ENCODE measurements at regions not wholly inside any gene's neighbourhood (a gene's known extent, or its start where the extent isn't known, plus 50 kb on each side); places are given as distances from the start of the nearest gene placed in this dataset.

- no peaks in the 10 kb centered on the region for H3K4me1 ChIP-seq
- no peak overlapping the region for H3K4me3 ChIP-seq
- H3K9me3 ChIP-seq = no peaks in the 10 kb centered on the region
- no peaks in the 10 kb centered on the region for H3K27me3 ChIP-seq
- H3K36me3 ChIP-seq = no peaks in the 10 kb centered on the region
- DNase-seq (ENCODE audit: low spot score in 2 of 2) = no peak
- TF ChIP-seq CTCF (IDR thresholded peaks at IDR 0.05) = no peak
- intact Hi-C loops (cut with DNase I) = no loop called here
- no peak overlapping the region for H3K27ac ChIP-seq
Observed at GRCh38 chr1:30037251-30038118, 685.9 kb downstream of the MATN1 start.

- DNase-seq (ENCODE audit: low spot score in 2 of 2) = no peak
- no peak overlapping the region for H3K27ac ChIP-seq
- H3K4me3 ChIP-seq = no peak overlapping the region
- no peaks in the 10 kb centered on the region for H3K27me3 ChIP-seq
- no peaks in the 10 kb centered on the region for H3K36me3 ChIP-seq
- intact Hi-C loops (cut with DNase I) = no loop called here
- TF ChIP-seq CTCF (IDR thresholded peaks at IDR 0.05) = no peak
- no peaks in the 10 kb centered on the region for H3K9me3 ChIP-seq
- H3K4me1 ChIP-seq = no peaks in the 10 kb centered on the region
Observed at GRCh38 chr1:30036666-30037065, 686.7 kb downstream of the MATN1 start.

DNA sequence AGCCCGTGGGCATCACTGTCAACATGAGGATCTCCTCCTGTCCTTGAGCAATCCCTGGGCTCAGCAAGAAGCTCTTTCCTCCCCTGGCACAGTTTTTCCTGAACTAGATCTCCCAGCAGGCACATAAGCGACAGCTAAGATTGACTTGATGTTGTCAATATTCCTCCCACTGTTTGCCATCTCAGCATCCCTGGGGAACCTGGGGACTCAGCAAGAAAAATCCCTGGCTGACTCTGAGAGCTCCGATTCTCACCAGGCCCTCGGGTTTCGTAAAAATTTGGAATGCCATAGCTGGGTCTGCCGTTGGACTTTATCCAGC is 687.2 kb downstream of the MATN1 start:
- H3K4me3 ChIP-seq = no peak overlapping the region
- H3K4me1 ChIP-seq = no peaks in the 10 kb centered on the region
- intact Hi-C loops (cut with DNase I) = no loop called here
- no peaks in the 10 kb centered on the region for H3K36me3 ChIP-seq
- TF ChIP-seq CTCF (IDR thresholded peaks at IDR 0.05) = no peak
- no peak for DNase-seq (ENCODE audit: low spot score in 2 of 2)
- H3K27ac ChIP-seq = no peak overlapping the region
- H3K27me3 ChIP-seq = no peaks in the 10 kb centered on the region
- no peaks in the 10 kb centered on the region for H3K9me3 ChIP-seq

GRCh38 chr1:30035522-30036228 is 687.7 kb downstream of the MATN1 start:
- Histone ChIP-seq H3K9me3 (no peaks in the 10 kb centered on the region), H3K27ac (no peak overlapping the region), H3K4me1 (no peaks in the 10 kb centered on the region), H3K27me3 (no peaks in the 10 kb centered on the region), H3K36me3 (no peaks in the 10 kb centered on the region), H3K4me3 (no peak overlapping the region)
- DNase-seq (ENCODE audit: low spot score in 2 of 2) = no peak
- intact Hi-C loops (cut with DNase I) = no loop called here
- TF ChIP-seq CTCF (IDR thresholded peaks at IDR 0.05) = no peak

- no peaks in the 10 kb centered on the region for H3K27me3 ChIP-seq
- DNase-seq (ENCODE audit: low spot score in 2 of 2) = peak in 1 of 2 donors; percentile 39
Observed at GRCh38 chr1:30034627-30035521, 688.5 kb downstream of the MATN1 start.

More at GRCh38 chr1:30034627-30035521, 688.5 kb downstream of the MATN1 start:
- no peak overlapping the region for H3K27ac ChIP-seq
- H3K9me3 ChIP-seq = no peaks in the 10 kb centered on the region
- no peaks in the 10 kb centered on the region for H3K4me1 ChIP-seq
- H3K36me3 ChIP-seq = no peaks in the 10 kb centered on the region
- intact Hi-C loops (cut with DNase I) = no loop called here
- no peak overlapping the region for H3K4me3 ChIP-seq
- no peak for TF ChIP-seq CTCF (IDR thresholded peaks at IDR 0.05)
